ENCODE measurements at regions not wholly inside any gene's neighbourhood (a gene's known extent, or its start where the extent isn't known, plus 50 kb on each side); places are given as distances from the start of the nearest gene placed in this dataset.
"Not testable (repeated sequence)": the region's sequence is repeated elsewhere in the genome, so short reads cannot be mapped to it uniquely, and the experiment has no call there.

DNA sequence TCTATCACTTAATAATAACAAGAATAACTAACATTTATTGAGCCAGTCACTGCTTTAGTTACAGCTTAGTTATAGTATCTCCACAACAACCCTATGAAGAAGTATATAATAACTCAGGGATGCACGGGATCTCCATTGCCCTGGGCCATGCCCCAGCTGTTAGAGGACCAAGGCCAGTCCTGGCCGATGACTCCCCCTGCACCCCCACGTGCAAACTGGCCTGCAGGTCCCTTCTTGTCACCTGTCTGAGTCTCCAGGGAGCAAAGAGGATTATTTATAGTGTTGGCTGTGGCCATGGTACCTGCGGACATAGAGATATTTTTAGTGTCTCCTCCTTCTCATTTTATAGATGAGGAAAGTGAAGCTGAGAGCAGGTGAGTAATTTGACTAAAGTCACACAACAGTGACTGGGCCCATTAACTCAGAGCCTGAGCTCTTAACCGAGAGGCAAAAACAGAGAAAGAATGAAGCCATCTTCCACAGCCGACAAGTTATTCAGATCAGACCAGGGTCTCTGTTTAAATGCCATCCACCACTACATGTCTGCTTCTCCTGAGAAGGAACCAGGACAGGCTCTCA, 94.4 kb downstream of the TMEM215 start:
- ChIA-PET CTCF (interaction anchor here (1.3 to 1.5 kb wide), 3 partner anchors 14 to 27 kb away, joined by 3 to 4 read pairs (median 3); no protein-coding TSS in a partner anchor), POLR2A (no interaction called here)
- DNase-seq (ENCODE audit: extremely low spot score): no peak
- no peak for TF ChIP-seq CTCF (IDR thresholded peaks at IDR 0.05; ENCODE audit: control extremely low read depth, extremely low read depth, low read depth, missing control alignments)

DNA sequence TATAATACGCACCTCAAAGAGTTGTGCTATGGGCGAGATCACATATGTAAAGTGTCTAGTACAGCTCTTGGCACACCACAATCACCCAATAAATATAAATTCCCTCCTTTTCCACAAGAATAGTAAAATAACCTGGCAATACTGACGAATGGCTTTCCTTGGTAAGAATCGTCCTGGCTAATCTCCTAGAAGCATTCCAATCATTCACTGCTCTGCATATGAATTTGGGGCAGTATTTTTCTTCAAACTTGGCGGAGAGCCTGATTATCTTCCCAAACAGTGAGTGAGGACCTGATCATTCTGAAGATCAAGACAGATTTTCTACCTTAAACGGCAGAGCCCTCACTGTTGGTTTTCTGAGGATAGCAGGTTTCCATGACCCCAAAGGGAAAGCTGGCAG, 96.0 kb downstream of the TMEM215 start:
- no peak for DNase-seq (ENCODE audit: extremely low spot score)
- TF ChIP-seq CTCF (IDR thresholded peaks at IDR 0.05; ENCODE audit: control extremely low read depth, extremely low read depth, low read depth, missing control alignments): no peak
- POLR2A ChIA-PET: no interaction called here
- CTCF ChIA-PET: interaction anchor here (1.3 to 1.5 kb wide), 3 partner anchors 11 to 20 kb away, joined by 3 read pairs; no protein-coding TSS in a partner anchor

- DNase-seq (ENCODE audit: extremely low spot score): no peak
- CTCF ChIA-PET: no interaction called here
- POLR2A ChIA-PET: no interaction called here
- TF ChIP-seq CTCF (IDR thresholded peaks at IDR 0.05; ENCODE audit: control extremely low read depth, extremely low read depth, low read depth, missing control alignments): no peak
Measured at GRCh38 chr9:32881948-32882347, 98.6 kb downstream of the TMEM215 start.

- TF ChIP-seq CTCF (IDR thresholded peaks at IDR 0.05; ENCODE audit: control extremely low read depth, extremely low read depth, low read depth, missing control alignments): no peak
- CTCF ChIA-PET: interaction anchor here (1.2 kb wide), 1 partner anchor 16 kb away, joined by 3 read pairs; no protein-coding TSS in a partner anchor
- no peak for DNase-seq (ENCODE audit: extremely low spot score)
- POLR2A ChIA-PET: no interaction called here
Measured at GRCh38 chr9:32882705-32883104, 99.4 kb downstream of the TMEM215 start.

DNA sequence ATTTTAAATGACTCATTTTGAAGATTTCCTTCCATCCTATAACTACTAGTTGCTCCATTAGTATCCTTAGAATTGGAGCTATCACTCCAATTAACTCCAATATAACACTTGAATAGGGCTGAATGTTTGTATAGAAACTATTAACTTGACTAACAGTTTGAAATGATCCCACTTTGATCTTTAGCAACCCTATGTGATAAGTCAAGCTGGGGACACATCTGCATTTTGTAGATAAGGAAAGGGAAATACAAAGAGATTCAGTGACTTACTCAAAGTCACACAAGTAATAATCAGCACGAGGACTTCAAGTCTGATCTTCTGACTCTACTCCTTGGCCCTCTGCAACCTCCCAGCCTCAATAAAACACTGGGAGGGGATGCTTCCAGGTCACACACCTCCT, 101.1 kb downstream of the TMEM215 start:
- no peak for DNase-seq (ENCODE audit: extremely low spot score)
- ChIA-PET CTCF (no interaction called here), POLR2A (no interaction called here)
- TF ChIP-seq CTCF (IDR thresholded peaks at IDR 0.05; ENCODE audit: control extremely low read depth, extremely low read depth, low read depth, missing control alignments): no peak

GRCh38 chr9:32886021-32886420, 102.7 kb downstream of the TMEM215 start:
- CTCF ChIA-PET: no interaction called here
- POLR2A ChIA-PET: no interaction called here
- no peak for DNase-seq (ENCODE audit: extremely low spot score)
- no peak for TF ChIP-seq CTCF (IDR thresholded peaks at IDR 0.05; ENCODE audit: control extremely low read depth, extremely low read depth, low read depth, missing control alignments)

DNA sequence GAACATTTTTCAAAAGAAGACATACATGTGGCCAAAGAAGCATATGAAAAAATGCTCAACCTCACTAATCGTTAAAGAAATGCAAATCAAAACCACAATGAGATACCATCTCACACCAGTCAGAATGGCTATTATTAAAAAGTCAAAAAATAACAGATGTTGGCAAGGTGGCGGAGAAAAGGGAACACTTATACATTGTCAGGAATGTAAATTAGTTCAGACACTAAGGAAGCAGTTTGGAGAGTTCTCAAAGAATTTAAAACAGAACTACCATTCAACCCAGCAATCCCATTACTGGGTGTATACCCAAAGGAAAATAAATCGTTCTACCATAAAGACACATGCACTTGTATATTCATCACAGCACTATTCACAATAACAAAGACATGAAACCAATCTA, 106.9 kb downstream of the APTX start:
- DNase-seq (ENCODE audit: extremely low spot score); CTCF ChIA-PET; POLR2A ChIA-PET: not testable (repeated sequence)
